CD4-positive, alpha-beta T cell treated with Interleukin-10 for 1 hour (primary cell): ENCODE measurements at regions not wholly inside any gene's neighbourhood (a gene's known extent, or its start where the extent isn't known, plus 50 kb on each side); places are given as distances from the start of the nearest gene placed in this dataset.

Experiments
- DNase-seq: peaks from one replicate; pipeline ENCODE4 v3.0.0-alpha.2; 2020

DNA sequence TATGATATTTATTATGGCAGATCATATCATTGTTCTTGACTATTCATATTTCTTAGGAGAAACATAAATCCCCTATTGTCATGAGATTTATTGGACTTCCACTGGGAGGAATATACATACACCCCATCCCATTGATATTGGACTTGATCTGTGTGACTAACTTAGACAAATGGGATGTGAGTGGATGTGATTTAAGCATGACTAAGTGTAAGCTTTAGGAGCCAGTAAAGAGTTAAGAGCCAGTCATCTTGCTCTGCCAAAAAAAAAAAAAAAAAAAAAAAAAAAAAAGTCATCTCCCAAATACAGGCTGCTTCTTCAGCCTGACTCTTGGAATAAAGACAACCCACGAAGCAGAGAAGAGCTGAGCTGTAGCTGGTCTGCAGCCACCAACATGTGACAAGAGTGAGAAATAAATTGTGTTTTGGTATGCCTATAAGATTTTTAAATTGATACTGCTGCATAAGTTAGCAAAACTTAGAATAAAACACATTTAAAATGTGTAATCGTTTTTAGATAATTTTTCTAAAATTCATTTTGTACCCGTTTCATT is 595.0 kb upstream of the LRRC4C start:
- no peak for DNase-seq

DNA sequence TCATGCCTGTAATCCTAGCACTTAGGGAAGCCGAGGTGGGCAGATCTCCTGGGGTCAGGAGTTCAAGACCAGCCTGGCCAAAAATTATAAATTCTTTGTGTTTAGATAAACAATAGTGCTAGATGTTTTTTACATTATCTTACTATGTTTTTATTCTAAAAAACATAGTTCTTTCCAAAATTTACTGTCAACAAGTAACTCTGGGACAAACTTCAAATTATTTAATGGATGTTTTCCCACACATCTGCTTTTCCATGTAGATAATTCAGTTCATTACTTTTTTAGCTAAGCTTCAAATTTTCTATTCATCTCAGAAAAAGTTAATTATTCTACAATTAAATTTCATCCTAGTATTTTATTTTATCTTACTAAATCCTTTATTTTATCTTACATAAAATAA is 596.2 kb upstream of the LRRC4C start:
- no peak for DNase-seq

DNA sequence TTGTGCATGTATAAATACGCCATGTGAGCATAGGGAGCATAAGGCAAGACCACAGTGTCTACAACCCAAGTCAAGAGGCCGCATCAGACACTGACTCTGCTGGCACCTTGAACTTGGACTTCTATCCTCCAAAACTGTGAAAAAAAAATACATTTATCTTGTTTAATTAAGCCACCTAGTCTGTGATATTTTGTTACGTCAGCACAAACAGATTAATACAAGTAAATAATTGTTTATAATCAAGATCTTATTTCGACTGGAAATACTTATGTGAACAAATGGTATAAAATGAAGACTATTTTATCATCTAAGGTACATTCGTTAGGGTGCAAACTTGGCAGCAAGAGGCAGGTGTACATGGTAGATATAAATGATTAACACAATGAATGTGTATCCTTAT is 599.3 kb upstream of the LRRC4C start:
- DNase-seq, result no peak

DNA sequence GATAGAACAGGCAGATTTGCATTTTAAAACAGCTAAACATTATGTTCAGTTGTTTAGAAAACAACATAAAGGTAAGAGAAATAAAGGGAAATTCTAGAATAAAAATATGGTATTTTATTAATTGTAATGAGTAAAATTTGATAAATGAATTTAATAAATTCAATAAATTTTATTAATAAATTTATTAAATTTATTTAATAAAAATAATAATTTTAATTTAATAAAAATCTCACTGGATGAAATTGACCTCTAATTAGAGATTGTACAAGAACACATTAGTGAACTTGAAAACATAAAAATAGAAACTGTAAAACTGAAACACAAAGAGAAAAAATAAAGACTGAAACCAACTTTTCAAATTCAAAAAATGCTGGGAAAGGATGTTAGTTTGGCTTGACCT is 605.7 kb upstream of the LRRC4C start:
- DNase-seq, result no peak

DNA sequence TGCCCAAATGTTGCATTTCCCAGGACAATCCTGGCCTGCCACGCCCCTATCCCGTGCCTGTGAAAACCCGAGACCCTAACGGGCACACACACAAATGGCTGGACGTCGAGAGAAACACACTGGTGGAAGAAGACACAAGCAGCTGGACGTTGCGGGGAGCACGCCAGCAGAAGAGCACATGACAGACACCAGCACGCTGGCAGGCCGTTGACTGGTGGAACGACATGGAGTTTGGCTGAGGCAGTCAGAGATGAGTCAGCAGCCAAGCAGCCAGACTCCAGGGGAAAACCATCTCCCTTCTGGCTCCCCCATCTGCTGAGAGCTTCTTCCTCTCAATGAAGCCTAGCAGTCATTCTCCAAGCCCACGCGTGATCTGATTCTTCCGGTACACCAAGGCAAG is 606.7 kb upstream of the LRRC4C start:
- no peak for DNase-seq

DNA sequence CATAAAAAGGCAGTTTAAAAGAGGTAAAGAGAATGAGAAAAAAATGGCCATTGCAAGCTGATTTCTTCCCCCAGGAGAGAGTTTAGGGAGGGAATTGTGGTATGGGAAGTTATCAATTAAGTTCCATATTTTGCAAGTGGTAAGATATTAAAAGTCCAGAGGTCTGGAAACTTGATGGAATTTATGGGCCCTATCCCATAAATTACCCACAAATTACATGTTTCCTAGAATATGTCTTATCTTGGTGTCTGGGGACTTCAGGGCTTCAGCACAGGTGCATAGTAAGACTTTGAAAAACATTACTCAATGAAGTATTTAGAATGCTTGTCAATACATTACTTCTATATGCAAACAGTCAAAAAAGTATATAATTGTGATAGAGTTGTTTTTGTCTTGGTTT is 614.9 kb upstream of the LRRC4C start:
- no peak for DNase-seq

DNA sequence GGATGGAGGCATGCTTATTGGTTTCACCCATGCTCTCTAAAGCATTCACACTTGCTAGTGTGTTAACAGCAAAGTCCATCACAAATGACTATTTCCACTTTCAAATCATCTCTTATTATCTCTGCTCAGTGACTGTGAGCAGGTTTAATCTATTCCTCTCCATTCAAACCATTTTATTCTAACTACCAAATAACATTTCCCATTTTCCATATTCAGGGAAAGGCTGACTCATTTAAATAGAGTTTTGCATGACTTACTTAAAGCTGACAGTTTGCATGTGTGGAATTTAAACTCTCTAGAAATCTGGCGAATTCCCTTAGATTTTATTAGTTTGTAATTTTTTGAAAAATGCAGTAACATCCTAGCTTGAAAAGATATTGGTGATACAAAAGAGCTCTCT is 615.7 kb upstream of the LRRC4C start:
- no peak for DNase-seq

DNA sequence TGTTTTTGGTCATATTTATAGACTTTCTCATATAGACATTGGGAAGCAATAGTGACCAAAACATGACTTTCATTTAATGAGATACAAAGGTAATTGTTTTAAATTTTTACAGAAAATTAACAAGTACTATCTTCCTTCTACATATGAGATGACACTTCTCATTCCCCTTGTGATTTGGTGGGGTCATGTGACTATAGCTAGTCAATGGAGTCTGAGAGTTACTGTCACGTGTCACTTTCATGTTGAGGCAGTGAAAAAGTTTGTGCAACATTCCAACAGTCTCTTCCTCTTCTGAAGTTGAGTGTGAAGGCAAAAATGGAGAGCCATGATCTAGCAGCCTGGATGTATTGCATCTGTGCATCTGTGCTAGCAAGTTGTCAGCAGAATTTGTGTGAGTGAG is 618.3 kb upstream of the LRRC4C start:
- DNase-seq, result no peak

DNA sequence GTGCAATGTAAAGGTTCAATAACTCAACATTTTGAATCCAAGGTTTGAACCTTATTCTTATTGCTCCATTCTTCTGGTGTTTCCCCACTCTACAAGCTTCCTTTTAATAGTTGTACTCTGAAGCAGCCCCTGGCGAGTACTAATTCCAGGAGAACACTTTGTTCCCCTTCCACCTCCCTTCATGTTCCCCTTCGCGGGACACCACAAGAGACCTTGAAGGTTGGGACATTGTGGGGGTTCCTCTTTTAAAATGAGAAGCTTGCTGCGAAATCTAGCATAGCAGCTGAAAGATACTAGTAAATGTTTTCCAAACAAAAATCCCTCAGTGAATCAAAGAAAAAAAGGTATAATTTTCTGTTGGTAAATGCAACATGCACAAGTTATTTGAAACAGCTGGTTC is 626.3 kb upstream of the LRRC4C start:
- DNase-seq, result no peak

DNA sequence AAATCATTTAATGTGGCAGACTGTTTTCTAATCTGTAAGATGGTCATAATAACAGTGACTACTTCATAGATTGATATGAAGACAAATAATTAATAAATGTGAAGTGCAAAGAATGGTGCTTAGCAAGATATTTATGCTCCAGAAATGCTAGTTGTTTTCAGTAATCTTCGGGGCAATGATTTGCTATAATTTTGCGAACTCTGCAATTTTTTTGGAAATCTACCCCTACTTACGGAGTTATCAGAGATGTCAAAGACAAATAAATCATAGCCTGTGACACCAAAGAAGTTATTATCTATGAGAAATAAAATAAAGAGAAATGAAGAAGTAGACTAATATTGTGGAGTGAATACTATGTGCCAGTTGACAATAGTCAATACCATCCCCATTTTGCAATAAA is 634.1 kb upstream of the LRRC4C start:
- no peak for DNase-seq

DNA sequence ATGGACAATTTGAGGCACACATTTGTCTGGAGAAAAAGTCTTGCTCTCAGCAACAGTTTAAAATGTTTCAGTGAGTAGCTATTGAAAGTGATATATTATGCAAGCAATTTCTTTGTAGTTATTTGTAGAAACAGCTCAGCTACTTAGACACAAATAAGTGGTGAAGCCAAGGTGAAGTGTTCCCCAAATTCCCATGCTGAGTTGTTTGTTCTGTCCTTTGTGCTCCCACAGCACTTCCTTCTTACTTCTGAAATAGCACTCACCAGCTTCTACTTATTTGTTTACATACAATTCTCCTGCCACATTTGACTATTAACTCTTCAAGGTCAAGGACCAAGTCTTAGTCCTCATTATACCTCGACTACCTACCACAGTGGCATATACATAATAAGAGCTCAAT is 638.6 kb upstream of the LRRC4C start:
- DNase-seq, result no peak

DNA sequence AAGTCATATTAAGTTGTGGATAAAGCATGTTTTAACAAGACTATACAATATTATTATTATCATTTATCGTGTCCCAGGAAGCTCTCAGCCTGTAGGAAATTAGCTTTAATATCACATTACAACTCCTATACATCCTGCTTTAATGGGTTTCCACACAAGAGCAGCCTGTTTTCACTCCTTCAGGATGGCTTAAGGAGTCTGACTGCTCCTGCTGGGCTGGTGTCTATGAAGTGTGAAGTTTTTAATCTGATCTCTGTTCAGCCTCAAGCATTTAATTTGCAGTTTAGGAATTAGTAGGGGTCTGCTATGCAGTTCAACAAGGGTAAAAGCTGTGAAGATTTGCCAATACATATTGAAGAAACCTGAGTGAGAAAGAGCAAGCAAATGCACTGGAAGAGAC is 653.4 kb upstream of the LRRC4C start:
- no peak for DNase-seq

DNA sequence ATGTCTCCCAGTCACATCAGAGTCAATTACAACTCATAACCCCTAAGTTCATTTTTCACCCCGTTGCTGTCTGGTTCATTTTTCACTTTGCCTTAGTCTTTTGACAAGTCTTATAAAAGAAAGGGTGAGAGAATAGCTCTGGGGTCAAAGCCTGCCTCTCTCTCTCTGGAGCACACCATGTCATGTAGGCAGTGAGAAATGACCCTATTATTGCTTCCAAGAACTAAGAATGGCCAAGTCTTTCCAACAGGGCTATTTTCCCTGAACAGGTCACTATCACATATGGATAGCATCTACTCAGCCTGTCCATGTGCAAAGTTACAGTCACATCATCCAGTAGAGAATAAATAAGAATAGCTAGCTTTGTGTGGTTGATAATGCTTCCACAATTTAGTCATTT is 655.5 kb upstream of the LRRC4C start:
- no peak for DNase-seq

DNA sequence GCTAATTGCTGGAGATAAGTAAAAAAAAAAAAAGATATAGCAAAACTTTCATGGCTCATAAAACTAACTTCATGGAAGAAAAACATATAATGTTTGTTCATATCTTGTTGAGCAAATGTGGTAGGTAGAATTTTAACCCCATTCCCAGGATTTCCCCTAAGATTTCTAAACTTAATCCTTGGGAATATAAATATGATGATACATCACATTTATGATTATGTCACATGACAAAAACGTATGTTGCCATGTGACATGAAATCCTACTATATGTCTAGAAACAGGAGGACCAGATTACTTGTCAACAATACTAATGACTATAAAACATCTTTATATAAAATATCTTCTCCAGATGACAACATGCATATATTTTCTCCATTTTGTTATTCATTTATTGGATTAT is 679.0 kb upstream of the LRRC4C start:
- DNase-seq, result no peak

DNA sequence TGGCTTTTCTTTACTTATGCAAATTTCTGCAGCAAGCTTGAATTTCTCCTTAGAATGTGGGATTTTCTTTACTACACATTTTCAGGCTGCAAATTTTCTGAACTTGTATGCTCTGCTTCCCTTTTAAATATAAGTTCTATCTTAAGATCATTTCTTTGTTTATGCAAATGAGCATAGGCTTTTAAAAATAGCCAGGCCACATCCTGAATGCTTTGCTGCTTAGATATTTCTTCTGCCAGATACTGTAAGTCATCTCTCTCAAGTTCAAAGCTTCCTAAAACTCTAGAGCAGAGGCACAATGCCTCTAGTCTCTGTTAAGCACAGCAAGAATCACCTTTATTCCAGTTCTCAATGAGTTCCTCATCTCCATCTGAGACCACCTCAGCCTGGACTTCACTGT is 685.9 kb upstream of the LRRC4C start:
- no peak for DNase-seq

DNA sequence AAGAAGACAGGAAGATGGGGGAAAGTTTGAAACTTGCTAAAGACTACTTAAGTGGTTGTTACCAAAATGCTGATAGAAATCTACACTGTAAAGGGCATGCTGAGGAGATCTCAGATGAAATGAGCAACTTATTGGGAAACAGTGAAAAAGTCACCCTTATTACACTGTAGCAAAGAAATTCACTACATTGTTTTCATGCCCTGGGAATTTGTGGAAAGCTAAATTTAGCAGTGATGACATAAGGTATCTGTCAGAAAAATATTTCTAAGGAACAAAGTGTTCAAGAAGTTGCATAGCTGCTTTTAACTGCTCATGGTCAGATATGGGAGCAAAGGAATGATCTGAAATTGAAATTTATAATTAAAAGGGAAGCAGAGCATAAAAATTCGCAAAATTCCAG is 702.4 kb upstream of the LRRC4C start:
- DNase-seq, result no peak

DNA sequence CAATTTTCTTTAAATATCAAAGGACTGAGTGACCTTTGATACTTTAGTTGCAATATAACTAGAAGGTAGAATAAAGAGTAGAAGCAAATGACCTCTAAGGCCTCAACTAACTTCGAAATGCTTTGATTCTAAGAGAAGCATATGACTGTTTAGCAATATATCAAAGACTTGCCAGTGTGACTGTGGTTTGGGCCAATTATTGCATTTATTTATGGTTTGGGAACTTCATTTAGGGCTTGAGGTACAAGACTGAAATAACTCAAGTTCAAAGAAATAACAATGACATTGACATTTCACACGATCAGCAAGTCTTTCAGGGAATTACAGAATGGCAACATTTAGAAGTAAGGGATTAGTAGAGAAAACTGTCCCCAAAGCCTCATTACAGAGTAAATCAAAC is 709.7 kb upstream of the LRRC4C start:
- DNase-seq, result no peak

DNA sequence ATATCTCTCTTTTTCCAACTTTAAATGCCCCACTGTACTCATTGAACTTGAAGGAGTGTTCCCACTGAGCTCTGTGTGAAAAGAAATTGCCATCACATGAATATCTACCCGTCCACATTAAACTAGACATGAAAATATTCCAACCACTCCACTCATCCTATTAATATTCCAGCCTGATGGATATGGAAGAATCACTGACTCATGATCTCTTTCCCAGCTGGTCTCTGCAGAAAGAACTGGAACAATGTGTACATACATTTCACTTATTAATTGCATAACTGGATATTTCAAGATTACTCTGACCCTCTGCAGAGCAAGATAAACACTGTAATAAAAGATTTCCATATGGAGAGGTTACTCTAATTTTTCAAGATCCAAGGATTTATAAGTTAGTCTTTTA is 711.1 kb upstream of the LRRC4C start:
- DNase-seq, result no peak

DNA sequence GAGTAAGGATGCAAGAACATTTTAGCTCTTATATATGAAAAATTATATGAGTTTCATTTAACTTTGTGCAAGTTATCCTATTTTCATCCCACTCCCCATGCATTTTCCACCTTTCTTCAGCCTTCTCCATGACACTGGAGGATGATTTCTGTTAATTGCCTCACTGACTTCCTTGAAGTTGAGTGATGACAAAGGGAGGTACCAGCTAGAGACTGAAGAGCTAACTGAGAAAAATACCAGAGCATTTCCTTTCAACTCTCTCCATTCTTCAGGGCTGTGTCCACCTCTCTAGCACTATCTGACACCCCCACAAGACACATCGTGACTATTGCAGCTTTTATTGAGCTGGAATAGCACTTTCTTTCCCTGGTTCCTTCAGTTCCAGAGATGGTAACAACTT is 711.6 kb upstream of the LRRC4C start:
- DNase-seq, result no peak

DNA sequence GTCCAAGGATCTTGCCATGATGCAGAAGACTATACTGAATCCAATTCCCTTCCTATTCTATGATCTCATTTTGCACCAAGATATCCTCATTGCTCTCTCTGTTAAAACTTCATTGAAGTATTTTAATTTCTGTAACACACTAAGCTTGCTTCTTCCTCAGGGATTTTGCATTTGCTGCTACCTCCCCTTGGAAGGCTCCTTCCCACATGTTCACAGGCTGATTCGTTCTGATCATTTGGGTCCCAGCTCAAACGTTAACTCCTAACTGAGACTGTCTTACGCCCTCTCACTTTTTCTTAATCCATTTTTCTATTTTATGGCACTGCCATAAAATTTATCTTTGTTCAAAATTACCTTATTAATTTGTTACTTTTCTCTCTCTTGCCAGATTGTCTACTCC is 713.0 kb upstream of the LRRC4C start:
- no peak for DNase-seq

DNA sequence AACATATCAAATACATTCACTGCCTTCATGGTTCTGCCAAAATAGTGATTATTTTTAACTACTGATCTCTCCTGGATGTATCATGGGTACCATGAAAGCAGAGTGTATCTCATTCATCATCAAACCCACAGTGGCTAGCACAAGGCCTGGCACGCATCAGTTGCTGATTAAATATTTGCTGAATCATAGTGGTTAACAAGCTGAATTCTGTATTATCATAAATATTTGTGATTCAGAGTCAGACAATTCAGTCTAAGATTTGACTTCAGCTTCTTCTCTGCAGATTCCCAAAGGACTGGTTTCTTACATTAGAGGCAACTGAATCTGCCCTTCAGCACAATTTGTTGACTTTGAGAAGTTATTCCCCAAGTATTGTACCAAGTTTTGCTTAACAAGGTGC is 715.8 kb upstream of the LRRC4C start:
- DNase-seq, result no peak

DNA sequence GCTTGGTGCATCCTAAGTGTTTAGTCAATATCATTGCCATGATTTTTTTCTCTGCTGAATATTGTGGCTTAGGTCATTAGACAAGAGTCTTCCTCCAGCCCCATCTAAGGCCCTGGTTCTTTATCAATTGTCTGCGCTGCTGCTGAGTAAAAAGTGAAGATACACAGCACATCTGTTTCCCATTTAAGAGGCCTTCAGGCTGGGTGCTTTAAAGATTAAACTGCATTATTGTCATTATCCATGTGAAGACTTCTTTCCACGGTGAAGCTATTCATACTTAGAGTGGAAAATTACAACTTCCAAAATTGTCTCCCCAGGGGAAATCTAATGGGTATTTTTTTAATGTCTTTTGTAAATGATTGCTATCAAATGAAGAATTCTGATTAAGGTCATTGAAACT is 719.8 kb upstream of the LRRC4C start:
- DNase-seq, result no peak

DNA sequence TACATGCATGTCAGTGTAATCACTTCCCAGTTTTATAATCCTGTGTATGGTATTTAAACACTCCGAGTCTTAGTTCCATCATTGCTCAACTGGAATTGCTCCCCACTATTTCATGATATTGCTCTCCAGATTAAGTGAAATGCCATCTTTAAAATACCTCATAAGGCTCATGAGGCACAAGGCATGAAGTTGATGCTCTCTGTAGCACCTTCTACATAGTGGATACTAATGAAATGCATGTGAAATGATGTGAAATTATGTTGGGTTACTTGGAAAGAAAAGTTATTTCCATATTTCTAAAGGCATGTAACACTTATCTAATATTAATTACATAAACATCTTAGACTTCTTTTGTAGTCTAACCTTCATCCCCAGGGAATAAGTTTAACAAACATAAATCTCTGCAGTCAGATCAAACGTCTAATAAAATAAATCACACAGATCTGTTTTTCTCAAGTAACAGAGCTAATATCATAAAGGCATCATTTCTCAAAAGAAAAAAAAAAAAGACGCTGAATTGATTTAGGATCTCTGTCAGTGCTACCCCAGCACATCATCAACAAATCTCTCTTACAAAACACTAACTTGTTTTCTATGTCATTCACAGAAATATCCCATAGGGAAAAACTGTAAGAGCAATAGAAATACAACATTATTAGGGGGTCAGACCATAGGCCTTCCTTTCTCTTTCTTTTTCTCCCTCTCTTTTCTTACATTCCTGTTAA is 736.0 kb upstream of the LRRC4C start:
- no peak for DNase-seq

DNA sequence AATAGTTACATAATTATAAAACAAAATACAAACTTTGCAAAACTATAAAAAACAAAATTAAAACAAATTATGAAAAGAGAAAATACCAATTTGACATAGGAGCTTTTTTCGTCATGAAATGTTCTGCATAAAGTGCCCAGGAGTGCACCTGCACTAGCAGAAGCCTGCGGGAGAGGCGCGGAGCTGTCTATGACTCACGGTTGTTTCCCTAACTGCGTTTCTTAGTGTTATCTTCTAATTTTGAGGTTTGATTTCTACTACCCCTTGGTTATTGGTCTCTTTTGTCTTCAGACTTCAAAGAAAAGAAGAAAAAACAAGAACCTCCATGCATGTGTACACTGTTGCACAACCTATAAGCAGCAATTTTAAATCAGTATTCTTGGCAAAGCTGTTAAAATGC is 740.9 kb upstream of the LRRC4C start:
- no peak for DNase-seq

DNA sequence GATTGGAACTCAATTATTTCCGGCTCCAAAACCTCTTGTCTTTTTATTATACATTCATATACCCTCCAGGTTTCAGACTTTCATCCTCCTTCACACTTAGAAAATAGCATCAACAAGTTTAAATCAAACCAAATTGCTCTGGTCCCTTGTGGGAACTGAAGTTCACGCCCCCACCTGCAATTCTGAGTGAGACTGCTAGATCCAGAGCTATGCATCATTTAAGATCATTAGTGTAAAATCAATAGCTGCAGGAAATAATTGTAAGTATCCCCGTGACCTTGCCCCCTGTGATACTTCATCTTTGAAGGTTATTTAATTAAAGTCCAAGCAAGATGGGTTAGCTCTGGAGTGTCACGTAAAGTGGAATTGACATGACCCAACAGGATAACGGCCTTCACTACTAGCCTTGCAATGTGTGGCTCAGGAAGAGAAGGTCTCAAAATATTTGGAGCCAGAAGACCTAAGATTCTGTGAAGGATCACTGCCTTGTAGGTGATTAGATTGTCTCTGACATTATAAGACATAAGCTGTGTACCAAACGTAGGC is 742.2 kb upstream of the LRRC4C start:
- no peak for DNase-seq
